ENCODE measurements at regions not wholly inside any gene's neighbourhood (a gene's known extent, or its start where the extent isn't known, plus 50 kb on each side); places are given as distances from the start of the nearest gene placed in this dataset.

- DNase-seq (ENCODE audit: low spot score), result no peak
- H3K9me3 ChIP-seq, result no peaks in the 10 kb centered on the region
- H3K4me1 ChIP-seq (replicated peaks), result no peaks in the 10 kb centered on the region
- intact Hi-C loops (cut with DNase I), result no loop called here
- no peak overlapping the region for H3K4me3 ChIP-seq
- H3K27me3 ChIP-seq (replicated peaks; ENCODE audit: insufficient read depth), result no peaks in the 10 kb centered on the region
- TF ChIP-seq CTCF (IDR thresholded peaks at IDR 0.05) (no peak), POLR2AphosphoS5 (IDR thresholded peaks at IDR 0.05) (no peak), POLR2A (IDR thresholded peaks at IDR 0.05) (no peak)
- no peak overlapping the region for H3K27ac ChIP-seq
- no peaks in the 10 kb centered on the region for H3K36me3 ChIP-seq
These were observed 86.7 kb upstream of the PRMT6 start for GRCh38 chr1:106969731-106970130.

GRCh38 chr1:106972074-106972473 lies 84.4 kb upstream of the PRMT6 start:
- DNase-seq (ENCODE audit: low spot score), result no peak
- Histone ChIP-seq H3K4me3 (no peak overlapping the region), H3K27me3 (replicated peaks; ENCODE audit: insufficient read depth) (no peaks in the 10 kb centered on the region), H3K27ac (no peak overlapping the region), H3K36me3 (no peaks in the 10 kb centered on the region), H3K9me3 (no peaks in the 10 kb centered on the region), H3K4me1 (replicated peaks) (no peaks in the 10 kb centered on the region)
- WGBS, result 56% methylated on average over 2 of the region's 2 CpGs
- intact Hi-C loops (cut with DNase I), result no loop called here
- TF ChIP-seq POLR2AphosphoS5 (IDR thresholded peaks at IDR 0.05), result no peak
- TF ChIP-seq POLR2A (IDR thresholded peaks at IDR 0.05), result no peak
- TF ChIP-seq CTCF (IDR thresholded peaks at IDR 0.05), result no peak

- WGBS, result 91% methylated on average over 2 of the region's 2 CpGs
- Histone ChIP-seq H3K4me1 (replicated peaks) (no peaks in the 10 kb centered on the region), H3K4me3 (no peak overlapping the region), H3K36me3 (no peaks in the 10 kb centered on the region), H3K27me3 (replicated peaks; ENCODE audit: insufficient read depth) (no peaks in the 10 kb centered on the region), H3K27ac (no peak overlapping the region), H3K9me3 (no peaks in the 10 kb centered on the region)
- intact Hi-C loops (cut with DNase I), result no loop called here
- no peak for DNase-seq (ENCODE audit: low spot score)
- TF ChIP-seq CTCF (IDR thresholded peaks at IDR 0.05), result no peak
- no peak for TF ChIP-seq POLR2A (IDR thresholded peaks at IDR 0.05)
- TF ChIP-seq POLR2AphosphoS5 (IDR thresholded peaks at IDR 0.05), result no peak
These were observed 80.5 kb upstream of the PRMT6 start for GRCh38 chr1:106975944-106976343.

GRCh38 chr1:106978477-106979322 lies 77.8 kb upstream of the PRMT6 start:
- TF ChIP-seq CTCF (IDR thresholded peaks at IDR 0.05) (no peak), POLR2AphosphoS5 (IDR thresholded peaks at IDR 0.05) (peak; percentile 24), POLR2A (IDR thresholded peaks at IDR 0.05) (no peak)
- Histone ChIP-seq H3K27ac (no peak overlapping the region), H3K27me3 (replicated peaks; ENCODE audit: insufficient read depth) (no peaks in the 10 kb centered on the region), H3K36me3 (no peaks in the 10 kb centered on the region), H3K4me1 (replicated peaks) (no peaks in the 10 kb centered on the region), H3K4me3 (no peak overlapping the region), H3K9me3 (no peaks in the 10 kb centered on the region)
- peak; percentile 5 for DNase-seq (ENCODE audit: low spot score)
- WGBS, result 29% methylated on average over 3 of the region's 3 CpGs
- intact Hi-C loops (cut with DNase I), result no loop called here

GRCh38 chr1:106979371-106979770 lies 77.1 kb upstream of the PRMT6 start:
- H3K27me3 ChIP-seq (replicated peaks; ENCODE audit: insufficient read depth), result no peaks in the 10 kb centered on the region
- H3K27ac ChIP-seq, result no peak overlapping the region
- no peaks in the 10 kb centered on the region for H3K9me3 ChIP-seq
- intact Hi-C loops (cut with DNase I), result no loop called here
- 65% methylated on average over 2 of the region's 2 CpGs for WGBS
- H3K4me3 ChIP-seq, result no peak overlapping the region
- H3K36me3 ChIP-seq, result no peaks in the 10 kb centered on the region
- no peak for TF ChIP-seq POLR2A (IDR thresholded peaks at IDR 0.05)
- no peak for TF ChIP-seq POLR2AphosphoS5 (IDR thresholded peaks at IDR 0.05)
- no peak for TF ChIP-seq CTCF (IDR thresholded peaks at IDR 0.05)
- no peak for DNase-seq (ENCODE audit: low spot score)
- H3K4me1 ChIP-seq (replicated peaks), result no peaks in the 10 kb centered on the region
